NCI-H748 treated with DMSO at 0.1 percent for 48 hours (cell line): ENCODE measurements at regions not wholly inside any gene's neighbourhood (a gene's known extent, or its start where the extent isn't known, plus 50 kb on each side); places are given as distances from the start of the nearest gene placed in this dataset.
A peak's percentile ranks its signal among the peaks of the same experiment; 100 is the strongest.

Experiments used
- DNase-seq: peaks from one replicate; lab custom pipeline; 2025; lab: John Stamatoyannopoulos, UW

DNA sequence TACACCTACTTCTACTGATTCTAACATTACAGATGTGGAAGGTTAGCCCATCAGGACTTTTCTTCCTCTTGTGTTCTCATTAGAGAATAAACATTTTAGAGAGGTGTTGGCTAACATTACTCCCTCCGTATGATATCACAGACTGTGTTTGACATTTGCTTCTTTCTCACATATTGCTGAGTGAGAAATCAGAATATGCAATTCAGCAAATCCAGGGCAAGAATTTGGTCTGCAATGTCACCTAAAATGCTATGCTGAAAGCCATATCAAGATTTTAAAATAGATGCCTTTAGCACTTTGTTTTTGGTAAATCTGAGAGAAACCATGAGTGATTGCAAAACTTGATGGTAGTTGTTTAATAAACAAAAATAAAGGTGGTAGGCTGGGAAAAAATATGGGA, 319.1 kb downstream of the C4orf33 start:
- no peak for DNase-seq

- no peak for DNase-seq
Observed at GRCh38 chr4:129420637-129421036, 324.7 kb downstream of the C4orf33 start.

GRCh38 chr4:129422277-129422676, 326.3 kb downstream of the C4orf33 start:
- DNase-seq, result no peak

DNA sequence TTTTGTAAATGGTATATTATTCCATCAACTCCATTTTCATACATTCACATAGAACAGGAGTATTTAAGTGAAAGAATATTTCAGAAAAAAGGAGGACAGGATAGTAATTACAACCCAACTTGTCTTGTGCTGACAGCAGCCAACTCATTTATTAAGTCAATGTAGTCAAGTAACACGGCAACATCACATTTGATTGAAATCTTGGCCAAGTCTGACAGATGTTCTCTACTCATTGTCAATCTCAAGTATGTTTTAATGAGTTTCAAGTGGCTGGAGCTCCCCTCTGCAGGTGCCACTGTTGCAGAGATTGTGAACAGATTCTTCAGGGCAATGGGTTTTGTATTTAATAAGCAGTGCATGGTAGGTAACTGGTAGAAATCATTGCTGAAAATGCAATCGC, 332.5 kb downstream of the C4orf33 start:
- DNase-seq, result no peak

DNA sequence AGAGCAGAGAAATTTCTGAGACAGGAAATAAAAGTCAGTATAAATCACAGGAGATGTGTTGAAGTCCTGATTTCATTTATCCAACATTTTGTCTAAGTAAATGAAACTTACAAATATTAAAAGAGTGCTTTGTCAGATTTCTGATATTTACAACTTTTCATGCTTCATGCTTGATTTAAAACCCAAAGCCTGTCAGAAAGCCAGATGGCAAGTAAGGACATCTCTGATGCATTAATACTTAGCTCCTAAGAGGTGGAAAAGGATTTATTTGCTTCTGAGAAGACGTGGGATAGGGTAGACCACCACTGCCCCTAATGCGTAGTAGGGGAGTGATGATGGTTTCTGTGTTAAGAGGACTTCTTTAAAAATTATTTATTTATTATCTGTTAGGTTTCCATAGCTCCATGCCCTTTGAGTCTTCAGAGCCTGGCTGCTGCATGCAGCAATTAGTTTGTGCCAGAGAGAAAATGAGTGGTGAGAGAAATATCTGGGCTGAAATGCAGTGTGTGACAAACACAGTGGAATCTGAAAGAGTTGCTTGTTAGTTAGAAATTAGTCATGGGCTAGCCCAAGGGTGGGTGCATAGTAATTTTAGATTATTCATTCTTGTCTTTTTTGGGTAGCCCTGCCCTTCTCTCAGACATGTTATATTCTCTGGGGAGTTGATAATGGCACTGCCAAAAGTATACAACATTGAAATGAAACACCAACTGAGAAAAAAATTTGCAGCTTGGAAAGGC, 333.8 kb downstream of the C4orf33 start:
- no peak for DNase-seq

DNA sequence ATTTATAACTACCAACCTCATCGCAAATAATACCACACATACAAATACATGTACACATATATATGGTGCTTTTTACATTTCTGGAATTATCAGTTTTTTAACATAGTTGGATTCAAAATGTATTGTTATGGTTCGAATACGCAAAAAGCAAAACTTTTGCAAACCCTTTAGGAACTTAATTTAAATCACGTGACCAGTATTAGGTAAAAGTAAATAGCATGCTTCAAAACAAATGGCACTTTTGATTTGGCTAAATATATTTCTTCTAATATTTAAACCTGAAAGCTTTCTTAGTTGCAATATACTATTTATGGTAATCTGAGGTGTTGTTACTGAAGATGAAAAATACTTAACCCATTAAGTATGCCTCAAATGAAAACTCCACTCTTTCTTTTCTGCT, 341.4 kb downstream of the C4orf33 start:
- DNase-seq, result no peak

DNA sequence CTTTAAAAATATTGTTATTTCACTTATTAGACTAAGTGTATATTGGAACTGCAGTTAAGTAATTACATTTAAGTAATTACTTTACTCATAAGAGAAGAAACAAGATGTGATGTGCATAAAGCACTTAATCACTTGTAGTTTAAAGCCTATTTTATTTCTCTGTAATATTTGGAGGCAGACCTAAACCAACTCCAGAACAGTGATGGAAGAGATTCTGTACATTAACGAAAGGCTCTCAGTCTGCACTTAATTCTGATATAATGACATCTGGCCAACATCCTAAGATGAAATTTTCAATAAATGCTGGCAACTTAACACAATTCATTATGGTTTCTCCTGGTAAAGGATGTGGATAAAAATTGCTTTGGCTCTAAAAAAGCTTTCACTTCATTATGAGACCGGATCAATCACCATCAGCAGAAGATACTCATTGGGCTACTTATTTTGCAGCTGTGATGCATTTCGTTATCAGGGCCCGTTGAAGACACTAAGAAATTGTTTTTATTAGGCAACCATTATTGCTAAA, 342.6 kb downstream of the C4orf33 start:
- DNase-seq, result no peak

DNA sequence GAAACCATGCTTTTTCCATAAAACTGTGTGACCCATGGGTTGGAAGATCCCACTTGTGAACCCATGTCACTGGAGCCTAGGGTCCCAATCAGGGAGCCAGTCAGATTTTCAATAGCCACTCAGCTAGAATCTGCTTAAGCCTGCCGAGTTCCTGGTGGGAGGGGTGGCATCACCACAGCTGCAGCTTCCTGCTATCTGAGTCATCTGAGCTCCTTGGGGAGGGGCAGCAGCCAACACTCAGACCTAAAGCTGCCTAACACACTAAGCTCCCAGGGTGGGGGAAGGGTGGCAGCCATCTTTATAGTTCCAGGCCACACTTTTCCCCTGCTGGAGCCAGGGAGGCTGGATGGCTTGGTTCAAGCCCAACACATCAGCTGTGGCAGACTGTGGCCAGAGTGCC, 350.1 kb downstream of the C4orf33 start:
- no peak for DNase-seq

- DNase-seq, result no peak
Observed at GRCh38 chr4:129453524-129454200, 357.7 kb downstream of the C4orf33 start.

GRCh38 chr4:129455482-129455881, 359.5 kb downstream of the C4orf33 start:
- DNase-seq, result no peak

DNA sequence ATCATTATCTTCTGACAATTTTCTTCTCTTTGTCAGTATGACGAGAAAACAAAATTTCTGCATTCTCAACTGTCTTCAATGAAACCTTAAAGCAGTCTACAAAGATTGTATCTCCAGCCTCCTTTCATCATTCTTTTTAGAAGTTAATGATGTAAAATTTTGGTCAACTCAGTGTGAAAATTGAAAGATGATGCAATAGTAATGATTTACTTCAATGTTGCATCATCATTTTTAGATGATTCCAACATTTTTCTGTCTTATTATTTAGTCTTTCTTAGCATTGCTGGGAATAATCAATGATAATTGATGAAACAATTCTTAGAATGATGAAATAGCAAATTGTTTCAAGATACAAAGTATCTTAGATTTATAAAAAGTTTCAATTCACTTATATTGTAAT, 372.7 kb downstream of the C4orf33 start:
- no peak for DNase-seq

DNA sequence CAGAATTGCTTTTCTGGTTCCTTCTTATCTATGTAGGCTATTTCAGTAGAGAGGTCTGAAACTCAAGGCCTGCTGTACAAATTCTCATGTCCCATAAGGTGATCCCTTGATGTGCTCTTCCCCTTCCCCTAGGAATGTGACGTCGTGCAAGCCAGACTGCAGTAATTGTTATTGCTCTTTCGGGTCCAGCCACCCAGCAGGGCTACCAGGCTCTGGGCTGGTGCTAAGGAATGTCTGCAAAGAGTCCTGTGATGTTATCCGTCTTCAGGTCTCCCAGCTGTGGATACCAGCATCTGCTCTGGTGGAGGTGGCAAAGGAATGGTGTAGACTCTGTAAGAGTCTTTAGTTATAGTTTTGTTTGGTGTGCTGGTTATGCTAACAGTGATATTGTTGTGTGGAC, 378.7 kb downstream of the C4orf33 start:
- no peak for DNase-seq

GRCh38 chr4:129481107-129481506, 385.2 kb downstream of the C4orf33 start:
- no peak for DNase-seq

GRCh38 chr4:129488427-129488826, 392.5 kb downstream of the C4orf33 start:
- no peak for DNase-seq

- DNase-seq, result no peak
Observed at GRCh38 chr4:129490516-129490915, 394.6 kb downstream of the C4orf33 start.

DNA sequence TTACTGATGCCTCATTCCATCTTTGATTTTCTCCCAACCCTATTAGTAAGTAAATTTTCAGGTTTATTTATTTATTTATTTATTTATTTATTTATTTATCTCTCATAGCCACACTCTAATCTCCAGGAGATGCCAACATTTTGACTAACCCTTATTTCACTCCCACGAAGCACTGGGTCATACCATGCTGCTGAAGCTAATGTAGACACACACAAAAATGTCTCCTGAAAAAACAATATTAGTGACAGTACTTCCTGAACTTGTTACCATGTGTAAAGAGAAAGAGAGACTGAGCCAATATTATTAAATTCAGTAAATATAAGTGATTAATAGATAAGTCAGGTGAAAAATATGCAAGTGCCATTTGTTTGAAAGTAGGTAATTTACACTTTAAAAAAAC, 402.7 kb downstream of the C4orf33 start:
- DNase-seq, result no peak

GRCh38 chr4:129514852-129515251, 418.9 kb downstream of the C4orf33 start:
- no peak for DNase-seq

GRCh38 chr4:129515356-129515755, 419.4 kb downstream of the C4orf33 start:
- no peak for DNase-seq

DNA sequence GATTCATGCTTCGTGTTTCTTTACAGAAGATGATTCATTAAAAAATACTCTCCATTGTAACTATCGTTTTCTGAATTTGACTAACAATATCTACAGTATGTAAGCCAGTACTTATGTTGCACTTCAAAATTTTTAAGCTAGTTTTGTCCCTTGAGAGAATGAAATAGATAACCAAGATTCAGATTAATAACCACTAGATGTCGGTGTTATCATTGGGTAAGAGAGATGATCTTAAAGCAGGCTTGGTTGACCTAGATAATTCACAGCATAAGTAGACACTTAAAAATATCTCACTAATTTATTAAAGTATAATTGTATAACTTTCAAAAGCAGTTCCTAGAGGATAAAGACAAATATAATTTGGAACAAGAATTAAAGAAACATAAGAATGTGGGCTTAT, 430.9 kb downstream of the C4orf33 start:
- DNase-seq, result no peak

DNA sequence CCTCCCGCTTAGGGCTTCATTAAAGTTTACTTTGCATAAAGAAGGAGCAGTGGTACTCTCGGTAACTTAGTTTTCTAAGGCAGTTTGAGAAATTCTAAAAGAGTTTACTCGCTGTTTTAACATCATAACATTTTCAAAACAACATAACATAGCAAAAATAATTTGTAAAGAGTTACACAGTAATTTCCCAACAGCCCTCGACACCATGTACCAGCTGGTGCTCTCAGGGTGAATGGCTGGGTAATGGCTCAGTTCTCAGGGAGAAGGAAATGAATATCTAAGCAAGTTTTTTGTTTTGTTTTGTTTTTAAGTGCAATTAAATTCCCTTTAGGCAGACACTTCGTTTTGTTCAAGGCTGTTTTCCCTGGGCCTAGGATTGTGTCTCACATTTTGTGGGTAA, 435.3 kb downstream of the C4orf33 start:
- no peak for DNase-seq

DNA sequence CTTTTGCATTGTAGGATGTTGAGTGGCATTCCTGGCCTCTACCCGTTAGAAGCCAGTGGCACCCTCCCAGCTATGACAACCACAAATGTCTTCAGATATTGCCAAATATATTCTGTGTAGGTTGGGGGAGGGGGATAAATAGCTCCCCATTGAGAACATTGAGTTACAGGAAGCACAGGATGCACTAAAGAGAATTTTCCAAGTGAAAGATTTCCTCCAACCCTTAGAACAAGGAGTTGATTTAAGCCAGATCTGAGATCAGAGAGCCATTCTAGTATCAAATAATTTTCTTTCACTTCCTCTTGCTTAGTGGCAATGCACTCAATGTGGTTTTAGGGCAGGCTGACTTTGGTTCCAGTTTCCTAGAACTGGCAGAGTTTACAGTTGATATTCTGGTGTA, 436.6 kb downstream of the C4orf33 start:
- DNase-seq, result no peak

DNA sequence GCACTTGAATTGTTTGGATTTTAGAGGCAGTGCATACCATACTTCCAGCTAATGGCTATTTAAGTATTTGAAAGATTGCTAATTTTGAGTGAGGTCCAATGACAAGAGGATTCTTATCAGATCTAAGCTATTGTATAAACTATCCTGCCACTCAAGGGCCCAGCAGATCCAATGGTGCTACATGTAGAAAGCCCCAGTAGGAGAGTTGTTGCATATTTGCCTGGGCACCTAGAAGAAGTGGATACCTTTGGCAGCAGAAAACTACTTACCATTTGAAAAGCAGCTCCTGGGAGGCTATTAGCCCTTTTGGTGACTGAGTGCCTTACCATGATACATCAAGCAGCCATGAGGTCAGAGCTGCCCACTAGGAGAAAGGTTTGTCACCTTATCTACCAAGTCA, 447.3 kb downstream of the C4orf33 start:
- no peak for DNase-seq

DNA sequence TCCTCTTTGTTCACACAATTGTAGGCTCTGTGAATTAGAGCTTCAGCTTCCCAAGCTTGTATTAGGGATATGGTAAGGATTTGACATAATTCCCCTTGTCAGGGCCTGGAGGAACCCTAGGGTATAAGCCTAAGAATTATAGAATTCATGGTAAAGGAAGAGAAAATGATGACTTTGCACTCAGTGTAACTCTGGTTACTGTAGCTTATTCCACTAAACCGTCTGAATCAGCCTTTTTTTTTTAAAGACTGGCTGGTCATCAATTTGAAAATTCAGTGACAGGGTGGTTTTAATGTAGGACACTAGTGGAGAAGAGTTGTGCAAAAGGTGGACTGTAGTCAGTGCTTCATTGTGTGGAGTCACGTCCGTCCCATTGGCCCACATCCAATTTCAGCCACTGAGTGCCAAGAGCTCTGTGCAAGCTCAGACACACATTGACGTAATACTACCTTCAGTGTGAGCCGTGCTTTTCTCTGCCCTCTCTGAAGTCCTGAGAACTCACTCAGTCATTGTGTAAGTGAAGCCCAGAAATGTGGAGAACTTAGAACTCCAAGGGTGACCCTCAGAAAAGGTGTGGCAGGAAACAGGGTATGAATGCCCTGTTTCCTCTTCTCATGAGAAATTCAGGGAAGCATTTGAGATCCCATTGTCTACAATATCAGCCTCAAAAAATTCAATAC, 449.8 kb downstream of the C4orf33 start:
- DNase-seq, result peak; percentile 10
